SK-N-SH (cell line): ENCODE measurements at regions not wholly inside any gene's neighbourhood (a gene's known extent, or its start where the extent isn't known, plus 50 kb on each side); places are given as distances from the start of the nearest gene placed in this dataset.

ENCODE experiments used
- EP300 ChIP-seq, 2 experiments: IDR thresholded peaks; 2 replicates each; pipeline versions ENCODE4 v1.4.0 to v1.6.1; 2012; ENCODE audit warnings: borderline replicate concordance in 1 of 2, low read depth in 1 of 2, low read length in 1 of 2
- EZH2phosphoT487 ChIP-seq: fragments of 200-600 bp; sonication (generic); IDR thresholded peaks from 2 replicates; pipeline ENCODE4 v1.6.1; 2017; ENCODE audit warnings: low read depth, mixed run types, mild to moderate bottlenecking, antibody characterized with exemption, moderate library complexity, borderline replicate concordance
- FOXM1 ChIP-seq: IDR thresholded peaks from 2 replicates; pipeline ENCODE4 v1.4.0; 2012; ENCODE audit warnings: low read depth, mild to moderate bottlenecking
- GABPA ChIP-seq: IDR thresholded peaks from 2 replicates; pipeline ENCODE4 v1.4.0; 2012; ENCODE audit warnings: low read depth, mild to moderate bottlenecking
- POLR2AphosphoS5 ChIP-seq: IDR thresholded peaks from 2 replicates; pipeline ENCODE4 v1.6.1; 2012; ENCODE audit warnings: low read depth, low read length
- RAD21 ChIP-seq: IDR thresholded peaks from 2 replicates; pipeline ENCODE4 v1.6.1; 2012; ENCODE audit warnings: mild to moderate bottlenecking, low read length
- TAF1 ChIP-seq: IDR thresholded peaks from 2 replicates; pipeline ENCODE4 v1.6.1; 2012; ENCODE audit warnings: low read depth, mild to moderate bottlenecking, low read length, moderate library complexity, borderline replicate concordance
- TCF12 ChIP-seq: IDR thresholded peaks from 2 replicates; pipeline ENCODE4 v1.4.0; 2012
- TF ChIP-seq, protein P1 (sequence below): fragments of 200-600 bp; sonication (generic); IDR thresholded peaks from 2 replicates; pipeline ENCODE4 v1.6.1; 2017; ENCODE audit warnings: antibody characterized with exemption, mild to moderate bottlenecking, moderate library complexity
- TF ChIP-seq, protein P2 (sequence below): fragments of 150-350 bp; IDR thresholded peaks from 2 replicates; pipeline ENCODE4 v1.6.1; 2017; ENCODE audit warnings: antibody characterized with exemption, low read length, low read depth, borderline replicate concordance
- TF ChIP-seq, protein P3 (sequence below): IDR thresholded peaks from 2 replicates; pipeline ENCODE4; 2012
- TF ChIP-seq, protein P4 (sequence below): IDR thresholded peaks from 2 replicates; pipeline ENCODE4 v1.6.1; 2012; ENCODE audit warnings: mild to moderate bottlenecking, low read depth, low read length, moderate library complexity

DNA sequence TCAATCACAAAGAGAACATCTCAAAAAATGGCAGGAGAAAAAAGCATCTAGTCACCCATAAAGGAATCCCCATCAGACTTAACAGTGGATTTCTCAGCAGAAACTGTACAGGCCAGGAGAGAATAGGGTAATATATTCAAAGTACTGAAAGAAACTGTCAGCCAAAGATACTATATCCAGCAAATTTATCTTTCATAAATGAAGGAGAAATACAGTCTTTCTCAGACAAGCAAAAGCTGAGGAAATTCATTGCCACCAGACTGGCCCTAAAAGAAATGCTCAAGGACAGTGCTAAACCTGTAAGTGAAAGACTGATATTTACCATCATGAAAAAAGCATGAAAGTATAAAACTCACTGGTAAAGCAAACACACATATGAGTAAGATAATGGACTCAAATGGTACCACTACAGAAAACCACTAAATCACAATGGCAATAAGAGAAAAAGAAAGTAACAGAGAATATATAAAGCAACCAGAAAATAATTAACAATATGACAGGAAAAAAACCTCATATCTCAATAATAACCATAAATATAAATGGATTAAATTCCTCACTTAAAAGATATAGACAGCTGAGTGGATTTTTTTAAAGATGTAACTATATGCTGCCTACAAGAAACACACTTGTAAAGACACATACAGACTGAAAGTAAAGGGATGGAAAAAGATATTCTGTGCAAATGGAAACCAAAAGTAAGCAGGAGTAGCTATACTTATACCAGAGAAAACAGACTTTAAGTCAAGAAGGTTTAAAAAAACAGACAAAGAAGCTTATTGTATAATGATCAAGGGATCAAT is 83.4 kb upstream of the STK39 start:
- TF ChIP-seq, protein P1, sequence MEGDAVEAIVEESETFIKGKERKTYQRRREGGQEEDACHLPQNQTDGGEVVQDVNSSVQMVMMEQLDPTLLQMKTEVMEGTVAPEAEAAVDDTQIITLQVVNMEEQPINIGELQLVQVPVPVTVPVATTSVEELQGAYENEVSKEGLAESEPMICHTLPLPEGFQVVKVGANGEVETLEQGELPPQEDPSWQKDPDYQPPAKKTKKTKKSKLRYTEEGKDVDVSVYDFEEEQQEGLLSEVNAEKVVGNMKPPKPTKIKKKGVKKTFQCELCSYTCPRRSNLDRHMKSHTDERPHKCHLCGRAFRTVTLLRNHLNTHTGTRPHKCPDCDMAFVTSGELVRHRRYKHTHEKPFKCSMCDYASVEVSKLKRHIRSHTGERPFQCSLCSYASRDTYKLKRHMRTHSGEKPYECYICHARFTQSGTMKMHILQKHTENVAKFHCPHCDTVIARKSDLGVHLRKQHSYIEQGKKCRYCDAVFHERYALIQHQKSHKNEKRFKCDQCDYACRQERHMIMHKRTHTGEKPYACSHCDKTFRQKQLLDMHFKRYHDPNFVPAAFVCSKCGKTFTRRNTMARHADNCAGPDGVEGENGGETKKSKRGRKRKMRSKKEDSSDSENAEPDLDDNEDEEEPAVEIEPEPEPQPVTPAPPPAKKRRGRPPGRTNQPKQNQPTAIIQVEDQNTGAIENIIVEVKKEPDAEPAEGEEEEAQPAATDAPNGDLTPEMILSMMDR: no peak
- TF ChIP-seq POLR2AphosphoS5 (no peak), RAD21 (no peak), GABPA (no peak), TAF1 (no peak), EP300 (IDR thresholded peaks at IDR 0.05; ENCODE audit: borderline replicate concordance in 1 of 2, low read depth in 1 of 2, low read length in 1 of 2) (no peak), TCF12 (no peak), EZH2phosphoT487 (no peak), FOXM1 (no peak)
- TF ChIP-seq, protein P2, sequence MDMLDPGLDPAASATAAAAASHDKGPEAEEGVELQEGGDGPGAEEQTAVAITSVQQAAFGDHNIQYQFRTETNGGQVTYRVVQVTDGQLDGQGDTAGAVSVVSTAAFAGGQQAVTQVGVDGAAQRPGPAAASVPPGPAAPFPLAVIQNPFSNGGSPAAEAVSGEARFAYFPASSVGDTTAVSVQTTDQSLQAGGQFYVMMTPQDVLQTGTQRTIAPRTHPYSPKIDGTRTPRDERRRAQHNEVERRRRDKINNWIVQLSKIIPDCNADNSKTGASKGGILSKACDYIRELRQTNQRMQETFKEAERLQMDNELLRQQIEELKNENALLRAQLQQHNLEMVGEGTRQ: no peak
- TF ChIP-seq, protein P3, sequence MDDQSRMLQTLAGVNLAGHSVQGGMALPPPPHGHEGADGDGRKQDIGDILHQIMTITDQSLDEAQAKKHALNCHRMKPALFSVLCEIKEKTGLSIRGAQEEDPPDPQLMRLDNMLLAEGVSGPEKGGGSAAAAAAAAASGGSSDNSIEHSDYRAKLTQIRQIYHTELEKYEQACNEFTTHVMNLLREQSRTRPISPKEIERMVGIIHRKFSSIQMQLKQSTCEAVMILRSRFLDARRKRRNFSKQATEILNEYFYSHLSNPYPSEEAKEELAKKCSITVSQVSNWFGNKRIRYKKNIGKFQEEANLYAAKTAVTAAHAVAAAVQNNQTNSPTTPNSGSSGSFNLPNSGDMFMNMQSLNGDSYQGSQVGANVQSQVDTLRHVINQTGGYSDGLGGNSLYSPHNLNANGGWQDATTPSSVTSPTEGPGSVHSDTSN: no peak
- TF ChIP-seq, protein P4, sequence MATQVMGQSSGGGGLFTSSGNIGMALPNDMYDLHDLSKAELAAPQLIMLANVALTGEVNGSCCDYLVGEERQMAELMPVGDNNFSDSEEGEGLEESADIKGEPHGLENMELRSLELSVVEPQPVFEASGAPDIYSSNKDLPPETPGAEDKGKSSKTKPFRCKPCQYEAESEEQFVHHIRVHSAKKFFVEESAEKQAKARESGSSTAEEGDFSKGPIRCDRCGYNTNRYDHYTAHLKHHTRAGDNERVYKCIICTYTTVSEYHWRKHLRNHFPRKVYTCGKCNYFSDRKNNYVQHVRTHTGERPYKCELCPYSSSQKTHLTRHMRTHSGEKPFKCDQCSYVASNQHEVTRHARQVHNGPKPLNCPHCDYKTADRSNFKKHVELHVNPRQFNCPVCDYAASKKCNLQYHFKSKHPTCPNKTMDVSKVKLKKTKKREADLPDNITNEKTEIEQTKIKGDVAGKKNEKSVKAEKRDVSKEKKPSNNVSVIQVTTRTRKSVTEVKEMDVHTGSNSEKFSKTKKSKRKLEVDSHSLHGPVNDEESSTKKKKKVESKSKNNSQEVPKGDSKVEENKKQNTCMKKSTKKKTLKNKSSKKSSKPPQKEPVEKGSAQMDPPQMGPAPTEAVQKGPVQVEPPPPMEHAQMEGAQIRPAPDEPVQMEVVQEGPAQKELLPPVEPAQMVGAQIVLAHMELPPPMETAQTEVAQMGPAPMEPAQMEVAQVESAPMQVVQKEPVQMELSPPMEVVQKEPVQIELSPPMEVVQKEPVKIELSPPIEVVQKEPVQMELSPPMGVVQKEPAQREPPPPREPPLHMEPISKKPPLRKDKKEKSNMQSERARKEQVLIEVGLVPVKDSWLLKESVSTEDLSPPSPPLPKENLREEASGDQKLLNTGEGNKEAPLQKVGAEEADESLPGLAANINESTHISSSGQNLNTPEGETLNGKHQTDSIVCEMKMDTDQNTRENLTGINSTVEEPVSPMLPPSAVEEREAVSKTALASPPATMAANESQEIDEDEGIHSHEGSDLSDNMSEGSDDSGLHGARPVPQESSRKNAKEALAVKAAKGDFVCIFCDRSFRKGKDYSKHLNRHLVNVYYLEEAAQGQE: no peak
